ENCODE measurements at regions not wholly inside any gene's neighbourhood (a gene's known extent, or its start where the extent isn't known, plus 50 kb on each side); places are given as distances from the start of the nearest gene placed in this dataset.

DNA sequence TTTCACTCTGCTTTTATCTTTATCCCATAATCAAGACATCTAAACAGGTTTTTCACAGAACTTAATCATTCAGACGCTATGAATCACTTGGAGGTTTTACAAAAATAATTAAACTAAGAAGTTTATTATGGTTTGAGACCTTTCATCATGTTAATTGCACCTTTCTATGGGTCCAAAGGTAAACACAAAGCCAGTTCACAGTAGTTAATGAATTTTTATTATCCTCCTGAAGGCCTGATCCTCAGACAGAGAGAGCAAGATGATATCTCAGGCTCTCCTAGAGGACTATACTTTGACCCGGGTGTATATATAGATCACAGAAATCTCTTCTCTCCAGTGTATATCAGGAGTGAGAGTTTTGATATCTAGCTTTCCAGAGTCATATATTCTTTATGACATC is 1044.3 kb upstream of the RAG2 start:
- Histone ChIP-seq H3K4me3 (no peak overlapping the region), H3K9me3 (no peaks in the 10 kb centered on the region), H3K4me1 (no peaks in the 10 kb centered on the region), H3K36me3 (replicated peaks) (no peaks in the 10 kb centered on the region), H3K27me3 (ENCODE audit: low read depth) (no peaks in the 10 kb centered on the region)
- in situ Hi-C loops (cut with MboI; ENCODE audit: low sequenced_read_pairs): no loop called here
- no peak for DNase-seq (ENCODE audit: low spot score in 2 of 2)

GRCh38 chr11:37632748-37633147 is 1034.7 kb upstream of the RAG2 start:
- Histone ChIP-seq H3K27me3 (ENCODE audit: low read depth) (no peaks in the 10 kb centered on the region), H3K4me3 (no peak overlapping the region), H3K36me3 (replicated peaks) (no peaks in the 10 kb centered on the region), H3K9me3 (no peaks in the 10 kb centered on the region), H3K4me1 (no peaks in the 10 kb centered on the region)
- DNase-seq (ENCODE audit: low spot score in 2 of 2): no peak
- in situ Hi-C loops (cut with MboI; ENCODE audit: low sequenced_read_pairs): no loop called here

DNA sequence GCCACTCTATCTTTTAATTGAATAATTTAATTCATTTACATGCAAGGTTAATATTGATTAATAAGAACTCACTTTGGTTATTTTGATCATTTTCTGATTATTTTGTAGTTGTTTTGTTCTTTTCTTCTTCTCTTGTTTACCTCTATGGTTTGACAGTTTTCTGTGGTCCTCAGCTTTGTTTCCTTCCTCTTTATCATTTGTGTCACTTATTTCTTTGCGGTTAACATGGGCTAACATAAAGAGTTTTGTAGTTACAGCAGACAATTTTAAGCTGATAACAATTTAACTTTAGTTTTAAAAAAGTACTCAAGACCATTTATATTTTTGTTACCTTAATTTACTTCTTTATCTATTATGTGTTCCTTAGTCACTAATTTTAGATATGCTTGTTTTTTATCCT is 1032.8 kb upstream of the RAG2 start:
- H3K27me3 ChIP-seq (ENCODE audit: low read depth): no peaks in the 10 kb centered on the region
- H3K4me3 ChIP-seq: no peak overlapping the region
- H3K9me3 ChIP-seq: no peaks in the 10 kb centered on the region
- H3K36me3 ChIP-seq (replicated peaks): no peaks in the 10 kb centered on the region
- no peak for DNase-seq (ENCODE audit: low spot score in 2 of 2)
- in situ Hi-C loops (cut with MboI; ENCODE audit: low sequenced_read_pairs): no loop called here
- H3K4me1 ChIP-seq: no peaks in the 10 kb centered on the region

- Histone ChIP-seq H3K27me3 (ENCODE audit: low read depth) (no peaks in the 10 kb centered on the region), H3K4me3 (no peak overlapping the region), H3K36me3 (replicated peaks) (no peaks in the 10 kb centered on the region), H3K9me3 (no peaks in the 10 kb centered on the region), H3K4me1 (no peaks in the 10 kb centered on the region)
- in situ Hi-C loops (cut with MboI; ENCODE audit: low sequenced_read_pairs): no loop called here
- no peak for DNase-seq (ENCODE audit: low spot score in 2 of 2)
Observed at GRCh38 chr11:37623778-37624177, 1025.7 kb upstream of the RAG2 start.

- no peak for DNase-seq (ENCODE audit: low spot score in 2 of 2)
- H3K9me3 ChIP-seq: no peaks in the 10 kb centered on the region
Observed at GRCh38 chr11:37621662-37622061, 1023.6 kb upstream of the RAG2 start.

GRCh38 chr11:37616291-37616690 is 1018.3 kb upstream of the RAG2 start:
- in situ Hi-C loops (cut with MboI; ENCODE audit: low sequenced_read_pairs): no loop called here

More at GRCh38 chr11:37621662-37622061, 1023.6 kb upstream of the RAG2 start:
- H3K4me1 ChIP-seq: no peaks in the 10 kb centered on the region
- no peak overlapping the region for H3K4me3 ChIP-seq
- H3K27me3 ChIP-seq (ENCODE audit: low read depth): no peaks in the 10 kb centered on the region
- no peaks in the 10 kb centered on the region for H3K36me3 ChIP-seq (replicated peaks)
- in situ Hi-C loops (cut with MboI; ENCODE audit: low sequenced_read_pairs): no loop called here

GRCh38 chr11:37613031-37613430 is 1015.0 kb upstream of the RAG2 start:
- H3K4me1 ChIP-seq: no peaks in the 10 kb centered on the region

More at GRCh38 chr11:37616291-37616690, 1018.3 kb upstream of the RAG2 start:
- no peaks in the 10 kb centered on the region for H3K9me3 ChIP-seq
- no peak for DNase-seq (ENCODE audit: low spot score in 2 of 2)
- H3K36me3 ChIP-seq (replicated peaks): no peaks in the 10 kb centered on the region
- no peak overlapping the region for H3K4me3 ChIP-seq
- no peaks in the 10 kb centered on the region for H3K4me1 ChIP-seq
- no peaks in the 10 kb centered on the region for H3K27me3 ChIP-seq (ENCODE audit: low read depth)

DNA sequence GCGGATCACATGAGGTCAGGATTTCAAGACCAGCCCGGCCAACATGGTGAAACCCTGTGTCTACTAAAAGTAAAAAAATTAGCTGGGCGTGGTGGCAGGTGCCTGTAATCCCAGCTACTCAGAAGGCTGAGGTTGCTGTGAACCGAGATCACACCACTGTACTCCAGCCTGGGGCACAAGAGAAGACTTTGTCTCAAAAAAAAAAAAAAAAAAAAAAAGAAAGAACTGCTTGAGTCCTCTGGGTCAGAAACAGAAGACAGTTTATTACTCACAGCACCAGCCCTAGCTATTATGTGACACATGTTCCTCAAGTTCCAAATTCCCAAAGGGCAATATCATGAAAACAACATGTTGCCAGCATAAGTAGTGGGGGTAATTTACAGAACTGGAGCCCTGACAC is 1014.1 kb upstream of the RAG2 start:
- H3K36me3 ChIP-seq (replicated peaks): no peaks in the 10 kb centered on the region
- no peaks in the 10 kb centered on the region for H3K4me1 ChIP-seq
- in situ Hi-C loops (cut with MboI; ENCODE audit: low sequenced_read_pairs): no loop called here
- no peaks in the 10 kb centered on the region for H3K27me3 ChIP-seq (ENCODE audit: low read depth)
- DNase-seq (ENCODE audit: low spot score in 2 of 2): no peak
- no peak overlapping the region for H3K4me3 ChIP-seq
- no peaks in the 10 kb centered on the region for H3K9me3 ChIP-seq

More at GRCh38 chr11:37613031-37613430, 1015.0 kb upstream of the RAG2 start:
- H3K4me3 ChIP-seq: no peak overlapping the region
- H3K27me3 ChIP-seq (ENCODE audit: low read depth): no peaks in the 10 kb centered on the region
- H3K9me3 ChIP-seq: no peaks in the 10 kb centered on the region
- in situ Hi-C loops (cut with MboI; ENCODE audit: low sequenced_read_pairs): no loop called here
- DNase-seq (ENCODE audit: low spot score in 2 of 2): no peak
- no peaks in the 10 kb centered on the region for H3K36me3 ChIP-seq (replicated peaks)

- H3K36me3 ChIP-seq (replicated peaks): no peaks in the 10 kb centered on the region
- no peaks in the 10 kb centered on the region for H3K27me3 ChIP-seq (ENCODE audit: low read depth)
- H3K9me3 ChIP-seq: no peaks in the 10 kb centered on the region
- H3K4me3 ChIP-seq: no peak overlapping the region
- DNase-seq (ENCODE audit: low spot score in 2 of 2): no peak
- in situ Hi-C loops (cut with MboI; ENCODE audit: low sequenced_read_pairs): no loop called here
- no peaks in the 10 kb centered on the region for H3K4me1 ChIP-seq
Observed at GRCh38 chr11:37605229-37605628, 1007.2 kb upstream of the RAG2 start.

GRCh38 chr11:37598381-37598780 is 1000.3 kb upstream of the RAG2 start:
- Histone ChIP-seq H3K36me3 (replicated peaks) (no peaks in the 10 kb centered on the region), H3K9me3 (no peaks in the 10 kb centered on the region), H3K4me1 (no peaks in the 10 kb centered on the region; the same call in 1 of the 2 replicates), H3K4me3 (no peak overlapping the region), H3K27me3 (ENCODE audit: low read depth) (no peaks in the 10 kb centered on the region)
- in situ Hi-C loops (cut with MboI; ENCODE audit: low sequenced_read_pairs): no loop called here
- DNase-seq (ENCODE audit: low spot score in 2 of 2): no peak

DNA sequence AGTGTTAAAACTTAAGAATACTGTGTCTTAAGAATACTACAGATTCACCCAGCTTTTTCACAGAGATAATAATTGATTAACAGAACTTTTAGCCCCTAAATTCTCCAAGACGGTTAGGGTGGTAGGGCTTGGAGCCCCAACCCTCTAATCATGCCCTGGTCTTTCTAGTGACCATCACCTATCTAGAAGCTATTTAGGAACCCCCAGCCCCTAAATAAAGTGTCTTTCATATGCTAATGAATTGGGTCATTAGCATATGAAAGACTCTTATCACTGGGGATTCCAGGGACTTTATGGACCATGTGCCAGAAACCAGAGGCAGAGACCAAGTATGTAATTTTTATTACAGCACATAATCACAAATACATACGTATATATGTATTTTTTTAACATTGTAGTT is 999.7 kb upstream of the RAG2 start:
- DNase-seq (ENCODE audit: low spot score in 2 of 2): no peak
- Histone ChIP-seq H3K9me3 (no peaks in the 10 kb centered on the region), H3K4me1 (no peaks in the 10 kb centered on the region; the same call in 1 of the 2 replicates), H3K27me3 (ENCODE audit: low read depth) (no peaks in the 10 kb centered on the region), H3K36me3 (replicated peaks) (no peaks in the 10 kb centered on the region), H3K4me3 (no peak overlapping the region)
- in situ Hi-C loops (cut with MboI; ENCODE audit: low sequenced_read_pairs): no loop called here

- no peaks in the 10 kb centered on the region for H3K27me3 ChIP-seq (ENCODE audit: low read depth)
- no peaks in the 10 kb centered on the region for H3K36me3 ChIP-seq (replicated peaks)
- no peak overlapping the region for H3K4me3 ChIP-seq
- no peak for DNase-seq (ENCODE audit: low spot score in 2 of 2)
- in situ Hi-C loops (cut with MboI; ENCODE audit: low sequenced_read_pairs): no loop called here
- H3K4me1 ChIP-seq: no peaks in the 10 kb centered on the region; the same call in 1 of the 2 replicates
- no peaks in the 10 kb centered on the region for H3K9me3 ChIP-seq
Observed at GRCh38 chr11:37595845-37596244, 997.8 kb upstream of the RAG2 start.

DNA sequence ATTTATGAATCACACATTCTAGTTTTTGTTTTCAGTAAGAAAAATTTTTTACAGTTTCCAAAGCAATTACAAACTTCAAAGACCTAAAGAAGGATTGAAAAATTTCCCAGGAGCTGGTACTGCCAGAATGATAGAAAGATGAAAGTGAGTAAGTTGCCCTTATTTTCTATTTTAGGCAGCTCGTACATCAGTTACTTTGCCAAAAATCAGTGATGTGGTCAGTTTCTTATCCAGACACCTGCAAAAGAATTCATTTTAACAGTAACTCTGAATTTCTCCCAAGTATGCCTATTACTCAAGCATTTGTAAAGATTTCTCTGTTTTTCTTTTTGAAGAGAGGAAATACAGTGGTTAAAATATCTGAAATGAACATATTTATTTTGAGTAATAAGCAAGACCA is 976.3 kb upstream of the RAG2 start:
- H3K4me1 ChIP-seq: no peaks in the 10 kb centered on the region
- no peaks in the 10 kb centered on the region for H3K36me3 ChIP-seq (replicated peaks)
- H3K4me3 ChIP-seq: no peak overlapping the region
- H3K27me3 ChIP-seq (ENCODE audit: low read depth): no peaks in the 10 kb centered on the region
- H3K9me3 ChIP-seq: no peaks in the 10 kb centered on the region
- in situ Hi-C loops (cut with MboI; ENCODE audit: low sequenced_read_pairs): no loop called here
- no peak for DNase-seq (ENCODE audit: low spot score in 2 of 2)

DNA sequence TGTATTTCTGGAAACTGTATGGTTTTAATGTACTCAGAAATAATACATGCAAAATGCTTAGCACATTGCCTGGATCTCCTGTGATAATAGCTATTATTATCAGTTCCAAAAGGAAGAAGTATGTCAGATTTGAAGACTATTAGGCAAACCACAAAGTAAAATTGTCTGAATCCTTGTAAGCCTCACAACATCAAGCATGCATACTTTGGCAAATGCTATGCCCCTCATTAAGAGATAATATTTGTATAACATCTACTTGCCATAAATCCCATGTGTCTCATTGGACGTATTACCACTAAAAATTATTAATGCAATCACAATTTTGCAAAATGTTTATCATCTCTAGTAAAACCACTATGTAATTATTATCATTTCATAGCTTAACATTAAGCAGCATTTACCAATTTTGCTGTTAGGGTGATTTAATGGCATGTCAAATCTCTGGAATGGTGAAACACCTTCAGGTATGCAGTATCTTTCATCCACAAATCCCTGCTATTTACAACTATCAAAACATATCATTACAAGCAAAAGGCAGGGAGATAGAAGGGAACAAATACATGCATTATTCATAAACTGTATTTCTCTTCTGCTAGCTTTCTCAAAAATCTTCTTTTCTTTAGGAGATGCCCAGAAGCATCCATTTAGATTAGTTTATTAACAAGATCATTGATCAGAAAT is 974.6 kb upstream of the RAG2 start:
- no peak overlapping the region for H3K4me3 ChIP-seq
- no peaks in the 10 kb centered on the region for H3K9me3 ChIP-seq
- H3K36me3 ChIP-seq (replicated peaks): no peaks in the 10 kb centered on the region
- H3K4me1 ChIP-seq: no peaks in the 10 kb centered on the region
- H3K27me3 ChIP-seq (ENCODE audit: low read depth): no peaks in the 10 kb centered on the region
- in situ Hi-C loops (cut with MboI; ENCODE audit: low sequenced_read_pairs): no loop called here
- DNase-seq (ENCODE audit: low spot score in 2 of 2): no peak

DNA sequence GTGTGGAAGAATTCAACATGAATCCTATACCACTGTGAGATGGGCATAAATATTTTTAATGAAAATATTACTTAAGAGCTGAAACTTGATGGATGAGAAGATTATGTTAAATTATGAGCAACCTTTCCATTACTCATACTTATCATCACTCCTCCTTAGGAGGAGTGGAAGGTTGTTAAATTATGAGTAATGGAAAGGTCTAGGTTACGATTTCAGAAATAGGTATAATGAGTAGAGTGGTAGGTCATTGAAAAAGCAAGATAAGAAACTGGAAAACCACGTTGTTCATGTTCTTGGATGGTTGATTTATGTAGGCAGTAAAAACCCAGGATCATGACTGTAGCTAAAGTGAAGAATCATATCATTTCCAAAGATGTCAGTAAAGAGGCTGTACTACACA is 973.2 kb upstream of the RAG2 start:
- in situ Hi-C loops (cut with MboI; ENCODE audit: low sequenced_read_pairs): no loop called here
- no peaks in the 10 kb centered on the region for H3K27me3 ChIP-seq (ENCODE audit: low read depth)
- no peak for DNase-seq (ENCODE audit: low spot score in 2 of 2)
- H3K4me3 ChIP-seq: no peak overlapping the region
- H3K4me1 ChIP-seq: no peaks in the 10 kb centered on the region
- no peaks in the 10 kb centered on the region for H3K9me3 ChIP-seq
- no peaks in the 10 kb centered on the region for H3K36me3 ChIP-seq (replicated peaks)

Data from HAP-1 (cell line).